ENCODE measurements at regions not wholly inside any gene's neighbourhood (a gene's known extent, or its start where the extent isn't known, plus 50 kb on each side); places are given as distances from the start of the nearest gene placed in this dataset.

DNA sequence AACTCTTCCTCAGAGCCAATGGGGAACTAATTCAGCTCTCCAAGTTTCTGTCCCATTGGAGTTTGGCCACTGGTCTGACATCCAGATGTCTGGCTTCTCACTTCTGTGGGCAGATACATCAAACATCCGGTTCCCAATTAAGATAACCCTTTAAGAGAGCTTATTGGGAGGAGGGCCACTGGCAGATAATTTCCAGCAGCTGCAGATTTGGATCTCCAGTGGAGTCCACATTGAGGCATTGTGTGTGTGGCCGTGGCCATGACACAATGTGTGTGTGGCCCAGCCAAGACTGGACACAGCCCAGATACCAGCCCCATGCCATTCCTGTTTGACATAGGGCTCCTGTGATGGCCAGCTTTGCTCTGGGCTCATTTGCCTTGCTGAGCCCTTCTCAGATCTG lies 110.5 kb upstream of the MAP1B start:
- 44% methylated on average over 2 of the region's 2 CpGs for whole genome bisulfite sequencing (ENCODE audit: missing lambda C conversion rate)
- Histone ChIP-seq H3K27ac (no peak overlapping the region), H3K4me1 (no peaks in the 10 kb centered on the region), H3K9me3 (no peaks in the 10 kb centered on the region), H3K4me3 (no peak overlapping the region), H3K4me2 (no peak overlapping the region)
- TF ChIP-seq MAFK (IDR thresholded peaks at IDR 0.05; ENCODE audit: partially characterized antibody) (no peak), HEYL (CRISPR knock-in tag; IDR thresholded peaks at IDR 0.05) (no peak), SMC3 (IDR thresholded peaks at IDR 0.05) (no peak), TP53 (CRISPR knock-in tag; IDR thresholded peaks at IDR 0.05) (no peak)
- TF ChIP-seq, protein P1, sequence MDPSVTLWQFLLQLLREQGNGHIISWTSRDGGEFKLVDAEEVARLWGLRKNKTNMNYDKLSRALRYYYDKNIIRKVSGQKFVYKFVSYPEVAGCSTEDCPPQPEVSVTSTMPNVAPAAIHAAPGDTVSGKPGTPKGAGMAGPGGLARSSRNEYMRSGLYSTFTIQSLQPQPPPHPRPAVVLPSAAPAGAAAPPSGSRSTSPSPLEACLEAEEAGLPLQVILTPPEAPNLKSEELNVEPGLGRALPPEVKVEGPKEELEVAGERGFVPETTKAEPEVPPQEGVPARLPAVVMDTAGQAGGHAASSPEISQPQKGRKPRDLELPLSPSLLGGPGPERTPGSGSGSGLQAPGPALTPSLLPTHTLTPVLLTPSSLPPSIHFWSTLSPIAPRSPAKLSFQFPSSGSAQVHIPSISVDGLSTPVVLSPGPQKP (IDR thresholded peaks at IDR 0.05; ENCODE audit: low read depth, low read length) = no peak
- DNase-seq (ENCODE audit: low read depth in 1 of 2, low spot score in 1 of 2) (no peak), ATAC-seq (no peak), FAIRE-seq (no peak)
- POLR2A ChIA-PET = no interaction called here
- CTCF ChIA-PET = interaction anchor here (1.4 to 1.8 kb wide), 2 partner anchors 17 to 20 kb away, joined by 6 to 7 read pairs; no protein-coding TSS in a partner anchor

DNA sequence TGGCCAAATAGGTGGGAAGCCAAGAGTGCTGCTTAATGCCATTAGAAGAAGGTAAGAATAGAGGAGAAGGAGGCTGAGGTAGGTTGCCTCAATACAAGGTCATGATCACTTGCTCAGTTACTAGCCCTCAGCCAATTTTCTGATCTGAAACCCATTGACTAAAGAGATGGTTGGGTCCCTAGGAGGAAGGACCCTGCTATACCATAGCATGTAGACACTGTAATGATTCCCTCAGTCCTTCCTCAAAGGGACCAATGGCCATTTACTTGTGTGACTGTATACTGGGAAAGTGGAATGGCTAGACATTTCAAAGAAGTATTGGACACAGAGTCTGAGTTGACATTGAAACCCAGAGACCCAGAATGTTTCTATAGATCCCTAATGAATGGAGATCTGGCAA lies 108.5 kb upstream of the MAP1B start:
- Histone ChIP-seq H3K27ac (no peak overlapping the region), H3K4me2 (no peak overlapping the region), H3K4me1 (no peaks in the 10 kb centered on the region), H3K9me3 (no peaks in the 10 kb centered on the region), H3K4me3 (no peak overlapping the region)
- no peak for FAIRE-seq
- ChIA-PET CTCF (no interaction called here), POLR2A (no interaction called here)
- no peak for DNase-seq (ENCODE audit: low read depth in 1 of 2, low spot score in 1 of 2)
- no peak for ATAC-seq
- TF ChIP-seq RCOR1 (IDR thresholded peaks at IDR 0.05; ENCODE audit: low read depth, low read length) (no peak), EHMT2 (IDR thresholded peaks at IDR 0.05; ENCODE audit: low read depth) (no peak), ZSCAN20 (CRISPR knock-in tag; IDR thresholded peaks at IDR 0.05) (no peak)
- TF ChIP-seq, protein P2, sequence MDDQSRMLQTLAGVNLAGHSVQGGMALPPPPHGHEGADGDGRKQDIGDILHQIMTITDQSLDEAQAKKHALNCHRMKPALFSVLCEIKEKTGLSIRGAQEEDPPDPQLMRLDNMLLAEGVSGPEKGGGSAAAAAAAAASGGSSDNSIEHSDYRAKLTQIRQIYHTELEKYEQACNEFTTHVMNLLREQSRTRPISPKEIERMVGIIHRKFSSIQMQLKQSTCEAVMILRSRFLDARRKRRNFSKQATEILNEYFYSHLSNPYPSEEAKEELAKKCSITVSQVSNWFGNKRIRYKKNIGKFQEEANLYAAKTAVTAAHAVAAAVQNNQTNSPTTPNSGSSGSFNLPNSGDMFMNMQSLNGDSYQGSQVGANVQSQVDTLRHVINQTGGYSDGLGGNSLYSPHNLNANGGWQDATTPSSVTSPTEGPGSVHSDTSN (IDR thresholded peaks at IDR 0.05) = no peak

DNA sequence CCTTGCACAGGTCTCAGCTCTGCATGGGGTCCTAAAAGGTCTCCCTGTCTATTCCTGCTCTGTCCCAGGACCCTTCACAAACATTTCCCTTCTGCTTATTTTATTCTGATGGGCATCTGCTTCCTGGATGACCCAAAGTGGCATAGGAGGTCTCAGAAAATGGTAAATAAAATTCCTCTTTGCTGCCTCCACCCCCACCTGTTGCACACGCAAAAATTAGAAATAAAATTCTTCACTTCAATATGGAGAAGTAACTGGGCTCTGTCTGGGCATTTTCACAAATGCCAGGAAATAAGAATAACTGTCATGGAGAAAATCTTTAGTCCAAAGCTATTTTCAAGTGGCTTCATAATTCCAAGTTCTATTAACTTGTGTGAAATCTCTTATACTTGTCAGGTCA lies 106.6 kb upstream of the MAP1B start:
- no peaks in the 10 kb centered on the region for H3K9me3 ChIP-seq
- no peak for ATAC-seq
- ChIA-PET POLR2A (no interaction called here), CTCF (interaction anchor here (0.9 to 1.3 kb wide), 2 partner anchors 12 to 307 kb away, joined by 3 to 5 read pairs; no protein-coding TSS in a partner anchor)
- no peak overlapping the region for H3K4me3 ChIP-seq
- peaks cover under 1% of the 10 kb centered on the region; the same call in 1 of the 3 replicates for H3K4me1 ChIP-seq
- TF ChIP-seq MAFK (IDR thresholded peaks at IDR 0.05; ENCODE audit: partially characterized antibody) (no peak), POLR2AphosphoS2 (conservative IDR thresholded peaks at IDR 0.05; ENCODE audit: low read length) (no peak)
- DNase-seq (ENCODE audit: low read depth in 1 of 2, low spot score in 1 of 2) = no peak
- no peak overlapping the region for H3K27ac ChIP-seq
- WGBS (ENCODE audit: missing lambda C conversion rate) = 65% methylated on average over 1 of the region's 1 CpG
- H3K4me2 ChIP-seq = no peak overlapping the region
- no peak for FAIRE-seq

DNA sequence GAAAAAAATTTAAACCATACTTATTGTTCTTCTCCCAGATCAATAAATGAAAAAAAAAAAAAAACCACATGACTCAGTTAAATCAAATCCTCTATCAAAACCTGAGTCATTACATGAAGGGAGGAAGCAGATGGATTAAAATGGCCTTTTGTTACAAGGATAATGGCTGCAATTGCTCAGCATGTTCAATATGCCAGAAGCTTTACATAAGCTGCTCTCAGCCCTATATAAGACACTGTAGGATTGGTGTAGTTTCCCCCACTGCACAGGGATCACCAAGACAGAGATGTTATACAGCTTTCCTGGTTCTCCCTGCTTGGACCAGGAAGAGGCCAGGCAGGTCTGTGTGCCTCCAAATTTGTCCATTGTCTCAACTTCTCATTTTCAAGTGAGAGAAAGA lies 101.6 kb upstream of the MAP1B start:
- H3K4me3 ChIP-seq = no peak overlapping the region
- TF ChIP-seq, protein P3, sequence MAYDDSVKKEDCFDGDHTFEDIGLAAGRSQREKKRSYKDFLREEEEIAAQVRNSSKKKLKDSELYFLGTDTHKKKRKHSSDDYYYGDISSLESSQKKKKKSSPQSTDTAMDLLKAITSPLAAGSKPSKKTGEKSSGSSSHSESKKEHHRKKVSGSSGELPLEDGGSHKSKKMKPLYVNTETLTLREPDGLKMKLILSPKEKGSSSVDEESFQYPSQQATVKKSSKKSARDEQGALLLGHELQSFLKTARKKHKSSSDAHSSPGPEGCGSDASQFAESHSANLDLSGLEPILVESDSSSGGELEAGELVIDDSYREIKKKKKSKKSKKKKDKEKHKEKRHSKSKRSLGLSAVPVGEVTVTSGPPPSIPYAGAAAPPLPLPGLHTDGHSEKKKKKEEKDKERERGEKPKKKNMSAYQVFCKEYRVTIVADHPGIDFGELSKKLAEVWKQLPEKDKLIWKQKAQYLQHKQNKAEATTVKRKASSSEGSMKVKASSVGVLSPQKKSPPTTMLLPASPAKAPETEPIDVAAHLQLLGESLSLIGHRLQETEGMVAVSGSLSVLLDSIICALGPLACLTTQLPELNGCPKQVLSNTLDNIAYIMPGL (CRISPR knock-in tag; IDR thresholded peaks at IDR 0.05; ENCODE audit: borderline replicate concordance) = no peak
- TF ChIP-seq MAFK (IDR thresholded peaks at IDR 0.05; ENCODE audit: partially characterized antibody) (no peak), CHD4 (IDR thresholded peaks at IDR 0.05; ENCODE audit: borderline replicate concordance) (no peak), HOXA7 (CRISPR knock-in tag; IDR thresholded peaks at IDR 0.05) (no peak)
- ATAC-seq = no peak
- ChIA-PET CTCF (interaction anchor here (0.7 to 2.3 kb wide), 3 partner anchors 9 to 24 kb away, joined by 3 to 7 read pairs (median 4); no protein-coding TSS in a partner anchor), POLR2A (no interaction called here)
- H3K9me3 ChIP-seq = no peaks in the 10 kb centered on the region
- no peak for DNase-seq (ENCODE audit: low read depth in 1 of 2, low spot score in 1 of 2)
- peaks cover 3% of the 10 kb centered on the region; the same call in 1 of the 3 replicates for H3K4me1 ChIP-seq
- no peak overlapping the region for H3K4me2 ChIP-seq
- H3K27ac ChIP-seq = no peak overlapping the region
- FAIRE-seq = no peak

All from A549 (cell line).